ENCODE measurements at regions not wholly inside any gene's neighbourhood (a gene's known extent, or its start where the extent isn't known, plus 50 kb on each side); places are given as distances from the start of the nearest gene placed in this dataset.

- TF ChIP-seq, protein P1, sequence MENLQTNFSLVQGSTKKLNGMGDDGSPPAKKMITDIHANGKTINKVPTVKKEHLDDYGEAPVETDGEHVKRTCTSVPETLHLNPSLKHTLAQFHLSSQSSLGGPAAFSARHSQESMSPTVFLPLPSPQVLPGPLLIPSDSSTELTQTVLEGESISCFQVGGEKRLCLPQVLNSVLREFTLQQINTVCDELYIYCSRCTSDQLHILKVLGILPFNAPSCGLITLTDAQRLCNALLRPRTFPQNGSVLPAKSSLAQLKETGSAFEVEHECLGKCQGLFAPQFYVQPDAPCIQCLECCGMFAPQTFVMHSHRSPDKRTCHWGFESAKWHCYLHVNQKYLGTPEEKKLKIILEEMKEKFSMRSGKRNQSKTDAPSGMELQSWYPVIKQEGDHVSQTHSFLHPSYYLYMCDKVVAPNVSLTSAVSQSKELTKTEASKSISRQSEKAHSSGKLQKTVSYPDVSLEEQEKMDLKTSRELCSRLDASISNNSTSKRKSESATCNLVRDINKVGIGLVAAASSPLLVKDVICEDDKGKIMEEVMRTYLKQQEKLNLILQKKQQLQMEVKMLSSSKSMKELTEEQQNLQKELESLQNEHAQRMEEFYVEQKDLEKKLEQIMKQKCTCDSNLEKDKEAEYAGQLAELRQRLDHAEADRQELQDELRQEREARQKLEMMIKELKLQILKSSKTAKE (IDR thresholded peaks at IDR 0.05; ENCODE audit: low read depth, poor library complexity, severe bottlenecking): no peak
- TF ChIP-seq EZH2 (IDR thresholded peaks at IDR 0.05; ENCODE audit: borderline replicate concordance, control insufficient read depth, low read depth, low read length) (no peak), SREBF1 (IDR thresholded peaks at IDR 0.05; ENCODE audit: low read length) (no peak), YY1 (IDR thresholded peaks at IDR 0.05; ENCODE audit: low read depth, low read length) (no peak), SMAD5 (IDR thresholded peaks at IDR 0.05; ENCODE audit: low read depth) (no peak)
Measured at GRCh38 chr5:87829217-87829551, 416.5 kb upstream of the CCNH start (continued).

DNA sequence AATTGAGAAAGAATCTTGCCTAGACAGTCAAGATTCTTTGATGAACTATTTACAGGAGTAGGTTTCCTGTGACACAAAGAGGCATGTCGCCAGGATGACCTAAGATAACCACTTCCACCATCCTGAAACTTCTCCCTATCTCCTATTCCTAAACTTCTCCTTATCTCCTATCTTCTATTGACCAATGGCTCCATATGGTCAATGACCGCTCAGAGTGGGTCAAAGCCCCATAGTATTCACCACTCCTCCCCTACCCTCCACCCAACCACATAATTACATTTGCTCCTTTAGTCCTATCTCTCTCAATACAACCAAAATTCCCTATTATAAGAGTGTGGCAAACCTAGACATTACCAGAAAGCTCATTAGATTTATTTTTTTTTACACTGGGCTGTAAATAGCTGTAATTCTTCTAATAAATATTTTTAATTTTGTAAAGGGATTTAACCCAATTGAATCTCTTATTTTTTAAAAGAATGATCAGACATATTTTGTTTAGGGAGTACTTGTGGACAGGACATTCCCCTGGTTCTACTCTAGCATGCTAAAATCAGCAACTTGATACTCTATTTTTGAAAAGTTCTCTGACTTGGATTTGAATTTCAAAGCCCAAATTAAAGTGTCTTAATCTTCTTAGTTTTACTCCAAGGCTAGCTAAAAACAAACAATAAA, 416.0 kb upstream of the CCNH start:
- DNase-seq (ENCODE audit: low read depth, low spot score) (no peak), ATAC-seq (no peak), FAIRE-seq (no peak)
- Histone ChIP-seq H3K9ac (ENCODE audit: control insufficient read depth, insufficient read depth, low read length) (no peak overlapping the region), H3K9me3 (replicated peaks; ENCODE audit: control insufficient read depth, insufficient read depth, low read length) (no peaks in the 10 kb centered on the region; the same call in 2 of the 3 replicates), H3K36me3 (ENCODE audit: control insufficient read depth in 2 of 2, insufficient read depth in 2 of 2, low read length in 1 of 2) (no peaks in the 10 kb centered on the region), H3K27ac (ENCODE audit: control insufficient read depth, insufficient read depth) (no peak overlapping the region), H3K4me2 (ENCODE audit: control insufficient read depth, insufficient read depth) (no peak overlapping the region), H4K20me1 (ENCODE audit: control insufficient read depth, insufficient read depth) (no peaks in the 10 kb centered on the region), H3K4me3 (no peak overlapping the region), H3K4me1 (ENCODE audit: control insufficient read depth, insufficient read depth, low read length) (no peaks in the 10 kb centered on the region), H3K27me3 (replicated peaks in 1 of 2; ENCODE audit: control insufficient read depth in 2 of 2, insufficient read depth in 2 of 2, low read length in 1 of 2) (no peaks in the 10 kb centered on the region), H3K79me2 (ENCODE audit: control insufficient read depth, insufficient read depth, low read length) (no peaks in the 10 kb centered on the region), H2AFZ (ENCODE audit: control insufficient read depth, low read depth, low read length) (no peak overlapping the region)
- ChIA-PET CTCF (interaction anchor here (1.1 kb wide), 1 partner anchor 17 kb away, joined by 3 read pairs; no protein-coding TSS in a partner anchor), SMC1A (ENCODE audit: uncharacterized antibody, unreplicated experiment) (interaction anchor here (0.9 to 2.0 kb wide), 3 partner anchors 9 to 773 kb away, joined by 3 to 5 read pairs (median 4); no protein-coding TSS in a partner anchor), RAD21 (ENCODE audit: unreplicated experiment) (no interaction called here), POLR2A (no interaction called here)
- intact Hi-C loops (cut with micrococcal nuclease; ENCODE audit: unreplicated experiment) (no loop called here), in situ Hi-C loops (cut with MboI) (no loop called here)
- TF ChIP-seq BACH1 (IDR thresholded peaks at IDR 0.05; ENCODE audit: borderline replicate concordance) (no peak), POLR2A (IDR thresholded peaks at IDR 0.05; ENCODE audit: low read depth, low read length) (no peak), FOS (IDR thresholded peaks at IDR 0.05; ENCODE audit: borderline replicate concordance, extremely low read depth, insufficient read length) (no peak), SUPT20H (IDR thresholded peaks at IDR 0.05; ENCODE audit: borderline replicate concordance, control insufficient read depth, low read depth, low read length) (no peak), DPF2 (IDR thresholded peaks at IDR 0.05) (no peak), NR2C1 (IDR thresholded peaks at IDR 0.05) (no peak), REST (IDR thresholded peaks at IDR 0.05; ENCODE audit: low read depth, low read length) (no peak), CREB1 (IDR thresholded peaks at IDR 0.05; ENCODE audit: low read depth) (no peak)
- TF ChIP-seq, protein P2, sequence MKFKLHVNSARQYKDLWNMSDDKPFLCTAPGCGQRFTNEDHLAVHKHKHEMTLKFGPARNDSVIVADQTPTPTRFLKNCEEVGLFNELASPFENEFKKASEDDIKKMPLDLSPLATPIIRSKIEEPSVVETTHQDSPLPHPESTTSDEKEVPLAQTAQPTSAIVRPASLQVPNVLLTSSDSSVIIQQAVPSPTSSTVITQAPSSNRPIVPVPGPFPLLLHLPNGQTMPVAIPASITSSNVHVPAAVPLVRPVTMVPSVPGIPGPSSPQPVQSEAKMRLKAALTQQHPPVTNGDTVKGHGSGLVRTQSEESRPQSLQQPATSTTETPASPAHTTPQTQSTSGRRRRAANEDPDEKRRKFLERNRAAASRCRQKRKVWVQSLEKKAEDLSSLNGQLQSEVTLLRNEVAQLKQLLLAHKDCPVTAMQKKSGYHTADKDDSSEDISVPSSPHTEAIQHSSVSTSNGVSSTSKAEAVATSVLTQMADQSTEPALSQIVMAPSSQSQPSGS (IDR thresholded peaks at IDR 0.05; ENCODE audit: low read length): no peak
- WGBS (ENCODE audit: insufficient coverage, insufficient replicate concordance, low lambda C conversion rate, missing lambda C conversion rate): 0% methylated on average over 2 of the region's 2 CpGs
- BruUV-seq (replicated peaks): no TSS peak

Measured in GM12878 (cell line).